ENCODE measurements at regions not wholly inside any gene's neighbourhood (a gene's known extent, or its start where the extent isn't known, plus 50 kb on each side); places are given as distances from the start of the nearest gene placed in this dataset.

- no peak for TF ChIP-seq CTCF (IDR thresholded peaks at IDR 0.05)
- TF ChIP-seq ZFX (IDR thresholded peaks at IDR 0.05; ENCODE audit: borderline replicate concordance): no peak
Observed at GRCh38 chr14:101152855-101153254, 249.3 kb upstream of the RTL1 start.

Data from 22Rv1 (cell line).